Hippocampal formation (tissue), 2 donors: ENCODE measurements at regions not wholly inside any gene's neighbourhood (a gene's known extent, or its start where the extent isn't known, plus 50 kb on each side); places are given as distances from the start of the nearest gene placed in this dataset.
"Not testable (repeated sequence)": the region's sequence is repeated elsewhere in the genome, so short reads cannot be mapped to it uniquely, and the experiment has no call there.

ENCODE experiments used
- DNase-seq, 2 donors: peaks; one replicate each; lab custom pipeline; 2025; lab: John Stamatoyannopoulos, UW

- DNase-seq = no peak
Observed at GRCh38 chr9:81361296-81361695, 328.1 kb downstream of the TLE1 start.

GRCh38 chr9:81351166-81351565 is 338.2 kb downstream of the TLE1 start:
- DNase-seq = no peak

GRCh38 chr9:81344366-81344765 is 345.0 kb downstream of the TLE1 start:
- no peak for DNase-seq

GRCh38 chr9:81335879-81336421 is 353.4 kb downstream of the TLE1 start:
- DNase-seq = no peak

- no peak for DNase-seq
Observed at GRCh38 chr9:81321551-81321950, 367.8 kb downstream of the TLE1 start.

- DNase-seq = no peak
Observed at GRCh38 chr9:81320909-81321482, 368.4 kb downstream of the TLE1 start.

- no peak for DNase-seq
Observed at GRCh38 chr9:81318571-81318970, 370.8 kb downstream of the TLE1 start.

- DNase-seq = no peak
Observed at GRCh38 chr9:81317939-81318338, 371.4 kb downstream of the TLE1 start.

- DNase-seq = no peak
Observed at GRCh38 chr9:81317223-81317622, 372.1 kb downstream of the TLE1 start.

GRCh38 chr9:81314490-81314889 is 374.9 kb downstream of the TLE1 start:
- DNase-seq = no peak

- DNase-seq = no peak
Observed at GRCh38 chr9:81313877-81314276, 375.5 kb downstream of the TLE1 start.

- no peak for DNase-seq
Observed at GRCh38 chr9:81312346-81312745, 377.0 kb downstream of the TLE1 start.

GRCh38 chr9:81308404-81308803 is 380.9 kb downstream of the TLE1 start:
- no peak for DNase-seq

- not testable (repeated sequence) for DNase-seq
Observed at GRCh38 chr9:81307791-81308190, 381.6 kb downstream of the TLE1 start.

- no peak for DNase-seq
Observed at GRCh38 chr9:81305561-81306182, 383.7 kb downstream of the TLE1 start.

GRCh38 chr9:81303658-81304057 is 385.7 kb downstream of the TLE1 start:
- DNase-seq = no peak

- peak in 1 of 2 donors; percentile 7 for DNase-seq
Observed at GRCh38 chr9:81293651-81294050, 395.7 kb downstream of the TLE1 start.

- no peak for DNase-seq
Observed at GRCh38 chr9:81292056-81292805, 397.1 kb downstream of the TLE1 start.

GRCh38 chr9:81289622-81290021 is 399.7 kb downstream of the TLE1 start:
- no peak for DNase-seq

GRCh38 chr9:81268048-81268447 is 421.3 kb downstream of the TLE1 start:
- no peak for DNase-seq

- DNase-seq = no peak
Observed at GRCh38 chr9:81266674-81267073, 422.7 kb downstream of the TLE1 start.

- no peak for DNase-seq
Observed at GRCh38 chr9:81266086-81266485, 423.3 kb downstream of the TLE1 start.

GRCh38 chr9:81264516-81264915 is 424.8 kb downstream of the TLE1 start:
- no peak for DNase-seq
